Esophagus squamous epithelium (tissue), 4 donors: ENCODE measurements at regions not wholly inside any gene's neighbourhood (a gene's known extent, or its start where the extent isn't known, plus 50 kb on each side); places are given as distances from the start of the nearest gene placed in this dataset.

ENCODE experiments used
- POLR2A ChIP-seq, 4 donors: fragments of 450-650 bp; IDR thresholded peaks; one replicate each; pipeline ENCODE4 v1.6.1; 2017; ENCODE audit warnings: antibody characterized with exemption in 4 of 4, mild to moderate bottlenecking in 4 of 4, moderate library complexity in 3 of 4
- TF ChIP-seq, protein P1 (sequence below), 6 experiments: fragments of 450-650 bp in 4 of 6; fragments of 200-600 bp in 2 of 6; sonication (generic) in 2 of 6; IDR thresholded peaks; one replicate each; pipeline ENCODE4 v1.5.1; 2016 to 2019; ENCODE audit warnings: antibody characterized with exemption in 6 of 6, mild to moderate bottlenecking in 4 of 6, moderate library complexity in 4 of 6

DNA sequence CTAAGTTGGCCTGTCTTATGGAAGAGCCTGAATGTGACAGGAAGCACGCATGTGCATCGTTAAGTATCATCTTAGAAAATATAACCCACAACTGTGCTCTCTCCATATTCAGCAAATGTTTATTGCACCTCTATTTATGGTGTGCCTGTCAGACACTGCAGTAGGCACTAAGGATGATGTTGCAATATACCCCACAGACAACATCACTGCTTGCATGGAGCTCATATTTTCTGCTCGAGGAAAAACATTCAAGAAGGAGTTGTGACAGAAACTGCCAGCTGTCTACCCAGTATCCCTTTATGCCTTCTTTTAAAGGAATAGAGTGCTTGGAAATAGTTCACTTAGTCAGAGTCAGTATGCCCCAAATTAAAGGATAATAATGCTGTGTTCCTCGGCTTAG lies 132.3 kb upstream of the RBFOX1 start:
- TF ChIP-seq POLR2A (IDR thresholded peaks at IDR 0.05), result no peak
- TF ChIP-seq, protein P1, sequence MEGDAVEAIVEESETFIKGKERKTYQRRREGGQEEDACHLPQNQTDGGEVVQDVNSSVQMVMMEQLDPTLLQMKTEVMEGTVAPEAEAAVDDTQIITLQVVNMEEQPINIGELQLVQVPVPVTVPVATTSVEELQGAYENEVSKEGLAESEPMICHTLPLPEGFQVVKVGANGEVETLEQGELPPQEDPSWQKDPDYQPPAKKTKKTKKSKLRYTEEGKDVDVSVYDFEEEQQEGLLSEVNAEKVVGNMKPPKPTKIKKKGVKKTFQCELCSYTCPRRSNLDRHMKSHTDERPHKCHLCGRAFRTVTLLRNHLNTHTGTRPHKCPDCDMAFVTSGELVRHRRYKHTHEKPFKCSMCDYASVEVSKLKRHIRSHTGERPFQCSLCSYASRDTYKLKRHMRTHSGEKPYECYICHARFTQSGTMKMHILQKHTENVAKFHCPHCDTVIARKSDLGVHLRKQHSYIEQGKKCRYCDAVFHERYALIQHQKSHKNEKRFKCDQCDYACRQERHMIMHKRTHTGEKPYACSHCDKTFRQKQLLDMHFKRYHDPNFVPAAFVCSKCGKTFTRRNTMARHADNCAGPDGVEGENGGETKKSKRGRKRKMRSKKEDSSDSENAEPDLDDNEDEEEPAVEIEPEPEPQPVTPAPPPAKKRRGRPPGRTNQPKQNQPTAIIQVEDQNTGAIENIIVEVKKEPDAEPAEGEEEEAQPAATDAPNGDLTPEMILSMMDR (IDR thresholded peaks at IDR 0.05), result no peak
